Mucosa of descending colon (tissue), 3 donors: ENCODE measurements at regions not wholly inside any gene's neighbourhood (a gene's known extent, or its start where the extent isn't known, plus 50 kb on each side); places are given as distances from the start of the nearest gene placed in this dataset.

Source experiments
- ATAC-seq: fragments of 200-7000 bp; cut with Tn5 transposase; one replicate; pipeline ENCODE4 v1.9.1; 2020; ENCODE audit warnings: mild to moderate bottlenecking, moderate library complexity
- DNase-seq, 3 donors: peaks; one replicate each; pipeline ENCODE4 v3.0.0-alpha.2; 2020
- H3K36me3 ChIP-seq: fragments of 200-600 bp; one replicate; pipeline ENCODE4 v1.8.0; 2021; ENCODE audit warnings: low read depth, mild to moderate bottlenecking
- H3K4me1 ChIP-seq: fragments of 200-600 bp; one replicate; pipeline ENCODE4 v1.8.0; 2021; ENCODE audit warnings: low read depth, mild to moderate bottlenecking
- H3K4me3 ChIP-seq: fragments of 200-600 bp; one replicate; pipeline ENCODE4 v1.8.0; 2021; ENCODE audit warnings: mild to moderate bottlenecking
- H3K9me3 ChIP-seq: fragments of 200-600 bp; one replicate; pipeline ENCODE4 v1.8.0; 2021; ENCODE audit warnings: mild to moderate bottlenecking
- CTCF ChIP-seq: fragments of 200-600 bp; IDR thresholded peaks from one replicate; pipeline ENCODE4 v1.8.0; 2022; ENCODE audit warnings: antibody characterized with exemption, mild to moderate bottlenecking
- intact Hi-C, 2 donors: fragments of 100-400 bp; cut with DNase I in 1 of 2; cut with micrococcal nuclease in 1 of 2; formaldehyde crosslinking; loops; one replicate each; pipeline versions ENCODE4 v1.11.0 to v1.11.1; 2022; cut with DNase I, micrococcal nuclease
- donor health status: DM: no; HTN: no; CAD: no; lungs with moderate emphysema.
- donor health status: DM: no; HTN: no; CAD: no.
- donor health status: DM: no; HTN: yes; CAD: no.

GRCh38 chr4:137632842-137633241 is 100.5 kb upstream of the PCDH18 start:
- ATAC-seq (no peak), DNase-seq (no peak)
- no peaks in the 10 kb centered on the region for H3K9me3 ChIP-seq
- H3K36me3 ChIP-seq = no peaks in the 10 kb centered on the region
- H3K4me3 ChIP-seq = no peak overlapping the region
- H3K4me1 ChIP-seq = no peaks in the 10 kb centered on the region
- TF ChIP-seq CTCF = no peak
- intact Hi-C loops = no loop called here

- H3K4me3 ChIP-seq = no peak overlapping the region
- no peaks in the 10 kb centered on the region for H3K36me3 ChIP-seq
- DNase-seq (no peak), ATAC-seq (no peak)
- no peaks in the 10 kb centered on the region for H3K9me3 ChIP-seq
- intact Hi-C loops = no loop called here
- H3K4me1 ChIP-seq = no peaks in the 10 kb centered on the region
- TF ChIP-seq CTCF = no peak
Observed at GRCh38 chr4:137631605-137632004, 99.3 kb upstream of the PCDH18 start.

- Histone ChIP-seq H3K9me3 (no peaks in the 10 kb centered on the region), H3K36me3 (no peaks in the 10 kb centered on the region), H3K4me1 (no peaks in the 10 kb centered on the region), H3K4me3 (no peak overlapping the region)
- no peak for TF ChIP-seq CTCF
- intact Hi-C loops = no loop called here
- ATAC-seq = no peak
- DNase-seq = no peak
Observed at GRCh38 chr4:137630252-137630651, 98.0 kb upstream of the PCDH18 start.

GRCh38 chr4:137627739-137628460 is 95.6 kb upstream of the PCDH18 start:
- TF ChIP-seq CTCF = no peak
- Histone ChIP-seq H3K4me1 (no peaks in the 10 kb centered on the region), H3K36me3 (no peaks in the 10 kb centered on the region), H3K9me3 (no peaks in the 10 kb centered on the region), H3K4me3 (no peak overlapping the region)
- intact Hi-C loops = no loop called here
- ATAC-seq = no peak
- no peak for DNase-seq

- intact Hi-C loops = no loop called here
- H3K4me3 ChIP-seq = no peak overlapping the region
- DNase-seq (no peak), ATAC-seq (no peak)
- no peak for TF ChIP-seq CTCF
- no peaks in the 10 kb centered on the region for H3K4me1 ChIP-seq
- H3K9me3 ChIP-seq = no peaks in the 10 kb centered on the region
- no peaks in the 10 kb centered on the region for H3K36me3 ChIP-seq
Observed at GRCh38 chr4:137626942-137627738, 94.8 kb upstream of the PCDH18 start.
